H1 (cell line): ENCODE measurements at regions not wholly inside any gene's neighbourhood (a gene's known extent, or its start where the extent isn't known, plus 50 kb on each side); places are given as distances from the start of the nearest gene placed in this dataset.

Experiments
- CTCF ChIA-PET: fragments of 300-600 bp; sonication (Branson Sonifier 250); formaldehyde crosslinking; loops from one replicate; lab custom pipeline; 2021; ENCODE audit not compliant: partially characterized antibody; lab: Charles Lee
- POLR2A ChIA-PET: fragments of 300-600 bp; sonication (Branson Sonifier 250); formaldehyde crosslinking; loops from one replicate; lab custom pipeline; 2021; ENCODE audit warnings: inconsistent platforms; ENCODE audit not compliant: partially characterized antibody; lab: Charles Lee
- DNase-seq, 2 experiments: peaks; one replicate each; pipeline versions ENCODE4 v3.0.0 to v3.0.0-alpha.2; 2010 to 2022; ENCODE audit warnings: low spot score in 2 of 2, low read depth in 1 of 2, mixed read lengths in 1 of 2
- FAIRE-seq: peaks from 2 replicates; lab custom pipeline; 2011; peaks lifted over from hg19 to GRCh38; lab: Jason Lieb, UNC
- H2AFZ ChIP-seq: 2 replicates; pipeline ENCODE4 v1.8.1; 2012; ENCODE audit warnings: low read length, inconsistent platforms
- H2AK5ac ChIP-seq: 2 replicates; pipeline ENCODE4 v1.6.1; 2013; ENCODE audit warnings: low read depth, low read length
- H2BK120ac ChIP-seq: replicated peaks from 2 replicates; pipeline ENCODE3; 2013; ENCODE audit warnings: low read depth, low read length, inconsistent platforms
- H2BK12ac ChIP-seq: 2 replicates; pipeline ENCODE4 v1.6.1; 2013; ENCODE audit warnings: low read depth, low read length
- H2BK15ac ChIP-seq: 2 replicates; pipeline ENCODE4 v1.6.1; 2013; ENCODE audit warnings: low read length
- H2BK20ac ChIP-seq: 2 replicates; pipeline ENCODE4 v1.6.1; 2013; ENCODE audit warnings: low read length
- H2BK5ac ChIP-seq: 2 replicates; pipeline ENCODE4 v1.6.1; 2013; ENCODE audit warnings: low read depth, low read length
- H3K14ac ChIP-seq: 2 replicates; pipeline ENCODE4 v1.6.1; 2013; ENCODE audit warnings: inconsistent platforms; ENCODE audit not compliant: insufficient read length
- H3K18ac ChIP-seq: 2 replicates; pipeline ENCODE4 v1.6.1; 2013; ENCODE audit warnings: low read length; ENCODE audit errors: extremely low read depth
- H3K23ac ChIP-seq: 2 replicates; pipeline ENCODE4 v1.6.1; 2013; ENCODE audit warnings: inconsistent platforms; ENCODE audit not compliant: insufficient read length
- H3K23me2 ChIP-seq: 2 replicates; pipeline ENCODE4 v1.6.1; 2013; ENCODE audit warnings: low read depth, low read length
- H3K27ac ChIP-seq: 2 replicates; pipeline ENCODE4 v1.6.1; 2011; ENCODE audit warnings: low read depth, low read length, inconsistent platforms
- H3K27me3 ChIP-seq, 4 experiments: replicated peaks in 1 of 4; 1 replicate in 1 of 4; 2 replicates in 3 of 4; pipeline versions ENCODE4 v1.6.1 to v1.8.1; 2011 to 2013; ENCODE audit warnings: low read length in 3 of 4, mild to moderate bottlenecking in 3 of 4, inconsistent platforms in 2 of 4, mixed read lengths in 2 of 4, moderate library complexity in 1 of 4; ENCODE audit not compliant: control insufficient read depth in 3 of 4, insufficient read depth in 3 of 4; ENCODE audit errors: extremely low read depth in 1 of 4
- H3K36me3 ChIP-seq, 4 experiments: 2 replicates each; pipeline versions ENCODE4 v1.6.1 to v1.8.1; 2011 to 2013; ENCODE audit warnings: mild to moderate bottlenecking in 4 of 4, low read length in 3 of 4, moderate library complexity in 2 of 4, control low read depth in 1 of 4, inconsistent platforms in 1 of 4; ENCODE audit not compliant: insufficient read depth in 4 of 4, control insufficient read depth in 2 of 4
- H3K4ac ChIP-seq: replicated peaks from 2 replicates; pipeline ENCODE3; 2013; ENCODE audit warnings: low read length, low read depth, mixed read lengths, inconsistent platforms; ENCODE audit not compliant: insufficient read length
- H3K4me1 ChIP-seq, 4 experiments: replicated peaks in 1 of 4; 1 replicate in 1 of 4; 2 replicates in 3 of 4; pipeline versions ENCODE4 v1.6.1 to v1.8.1; 2011 to 2013; ENCODE audit warnings: low read length in 3 of 4, inconsistent platforms in 2 of 4, mixed read lengths in 1 of 4; ENCODE audit not compliant: insufficient read depth in 4 of 4, control insufficient read depth in 3 of 4
- H3K4me2 ChIP-seq, 2 experiments: 2 replicates each; pipeline versions ENCODE4 v1.6.1 to v1.8.1; 2011 to 2013; ENCODE audit warnings: low read depth in 2 of 2, low read length in 2 of 2, control low read depth in 1 of 2, inconsistent platforms in 1 of 2, mild to moderate bottlenecking in 1 of 2; ENCODE audit not compliant: insufficient read depth in 1 of 2
- H3K4me3 ChIP-seq, 4 experiments: fragments of 200-600, 300-600 bp in 1 of 4; sonication (generic), shearing (Covaris generic), sonication (Bioruptor Twin) in 1 of 4; 2 replicates each; pipeline versions ENCODE4 v1.5.1 to v1.8.1; 2011 to 2016; ENCODE audit warnings: low read length in 4 of 4, low read depth in 3 of 4, control low read depth in 2 of 4, inconsistent platforms in 2 of 4, mild to moderate bottlenecking in 2 of 4, mixed read lengths in 1 of 4, moderate library complexity in 1 of 4; ENCODE audit not compliant: insufficient read depth in 2 of 4; ENCODE audit errors: extremely low read depth in 1 of 4
- H3K56ac ChIP-seq: replicated peaks from 2 replicates; pipeline ENCODE3; 2013; ENCODE audit warnings: low read depth, mild to moderate bottlenecking, mixed read lengths, low read length, inconsistent platforms; ENCODE audit not compliant: insufficient read length
- H3K79me1 ChIP-seq: 2 replicates; pipeline ENCODE4 v1.6.1; 2013; ENCODE audit warnings: low read depth, low read length, control low read depth
- H3K79me2 ChIP-seq, 2 experiments: 2 replicates each; pipeline versions ENCODE4 v1.6.1 to v1.8.1; 2012 to 2013; ENCODE audit warnings: low read length in 2 of 2, mild to moderate bottlenecking in 2 of 2, inconsistent platforms in 1 of 2; ENCODE audit not compliant: insufficient read depth in 2 of 2, control insufficient read depth in 1 of 2
- H3K9ac ChIP-seq, 4 experiments: replicated peaks in 1 of 4; 1 replicate in 1 of 4; 2 replicates in 3 of 4; pipeline versions ENCODE4 v1.6.1 to v1.8.1; 2011 to 2013; ENCODE audit warnings: low read depth in 3 of 4, low read length in 3 of 4, control low read depth in 2 of 4, mild to moderate bottlenecking in 2 of 4, moderate library complexity in 2 of 4, inconsistent platforms in 1 of 4; ENCODE audit errors: extremely low read depth in 1 of 4
- H3K9me3 ChIP-seq, 2 experiments: 2 replicates each; pipeline versions ENCODE4 v1.6.1 to v1.8.1; 2012 to 2013; ENCODE audit warnings: mild to moderate bottlenecking in 2 of 2, moderate library complexity in 2 of 2, control low read depth in 1 of 2, inconsistent platforms in 1 of 2, low read depth in 1 of 2, low read length in 1 of 2, mixed read lengths in 1 of 2; ENCODE audit not compliant: insufficient read depth in 2 of 2
- H4K20me1 ChIP-seq, 2 experiments: replicated peaks in 1 of 2; 2 replicates each; pipeline versions ENCODE3 to v1.8.1; 2011 to 2013; ENCODE audit warnings: inconsistent platforms in 2 of 2, low read length in 2 of 2, mild to moderate bottlenecking in 1 of 2; ENCODE audit not compliant: insufficient read depth in 2 of 2, control insufficient read depth in 1 of 2
- H4K5ac ChIP-seq: 2 replicates; pipeline ENCODE4 v1.6.1; 2013; ENCODE audit warnings: low read length, low read depth, mixed read lengths, inconsistent platforms; ENCODE audit not compliant: insufficient read length
- H4K8ac ChIP-seq: 2 replicates; pipeline ENCODE4 v1.8.0; 2013; ENCODE audit warnings: mild to moderate bottlenecking, moderate library complexity, low read length, inconsistent platforms; ENCODE audit not compliant: insufficient read depth; ENCODE audit errors: extremely low read depth
- H4K91ac ChIP-seq: replicated peaks from 2 replicates; pipeline ENCODE3; 2013; ENCODE audit warnings: low read length, mixed read lengths, inconsistent platforms; ENCODE audit not compliant: insufficient read length
- BCL11A ChIP-seq, 2 experiments: IDR thresholded peaks; one replicate each; pipeline ENCODE4 v1.6.1; 2011; ENCODE audit warnings: low read depth in 2 of 2, low read length in 2 of 2, mild to moderate bottlenecking in 2 of 2
- CBX5 ChIP-seq: fragments of 300-800, 300-1000 bp; sonication (generic); IDR thresholded peaks from 2 replicates; pipeline ENCODE4 v1.7.1; 2016; ENCODE audit warnings: antibody characterized with exemption, low read length, low read depth
- CTBP2 ChIP-seq: IDR thresholded peaks from 2 replicates; pipeline ENCODE4 v1.7.0; 2011; ENCODE audit warnings: borderline replicate concordance, mild to moderate bottlenecking, moderate library complexity, mixed read lengths, low read length; ENCODE audit not compliant: insufficient read depth, insufficient read length
- MAX ChIP-seq: IDR thresholded peaks from 2 replicates; pipeline ENCODE4 v1.6.1; 2012; ENCODE audit warnings: inconsistent platforms
- WGBS, 2 experiments: shearing (Covaris generic) in 1 of 2; methylation state at CpG; one replicate each; pipeline versions ENCODE4 v1.1.6 to v1.1.7; 2013 to 2015; ENCODE audit warnings: low lambda C conversion rate in 2 of 2, mixed read lengths in 2 of 2, inconsistent platforms in 1 of 2, low coverage in 1 of 2, missing lambda C conversion rate in 1 of 2; ENCODE audit not compliant: insufficient replicate concordance in 2 of 2, insufficient coverage in 1 of 2, insufficient read length in 1 of 2; ENCODE audit errors: extremely low coverage in 1 of 2, missing lambda C conversion rate in 1 of 2; 5-methylcytosine and 5-hydroxymethylcytosine counted together
- TF ChIP-seq, protein P1 (sequence below): IDR thresholded peaks from 2 replicates; pipeline ENCODE4 v1.6.1; 2012; ENCODE audit warnings: low read length, inconsistent platforms

GRCh38 chr10:85444868-85445267 lies 921.7 kb downstream of the GRID1 start:
- no peak overlapping the region for H4K8ac ChIP-seq
- no peaks in the 10 kb centered on the region for H4K20me1 ChIP-seq
- no peak overlapping the region for H3K56ac ChIP-seq
- H2BK12ac ChIP-seq, result no peak overlapping the region
- no peaks in the 10 kb centered on the region for H3K79me1 ChIP-seq
- CTCF ChIA-PET, result interaction anchor here (0.8 kb wide), 1 partner anchor 34 kb away, joined by 3 read pairs; no protein-coding TSS in a partner anchor
- no peak overlapping the region for H4K5ac ChIP-seq
- H3K23me2 ChIP-seq, result no peaks in the 10 kb centered on the region
- POLR2A ChIA-PET, result no interaction called here
- H3K27me3 ChIP-seq, result peaks cover 0 to under 1% (median 0%) of the 10 kb centered on the region in 4 experiments; a peak in 1 of 7 replicates
- no peak overlapping the region for H3K4me2 ChIP-seq
- no peak overlapping the region for H3K4ac ChIP-seq
- H2BK5ac ChIP-seq, result no peak overlapping the region
- H3K23ac ChIP-seq, result no peak overlapping the region
- no peak overlapping the region for H3K18ac ChIP-seq
- no peak overlapping the region for H2AK5ac ChIP-seq
- H2BK15ac ChIP-seq, result no peak overlapping the region
- no peak overlapping the region for H3K9ac ChIP-seq
- 100% methylated on average over 2 of the region's 2 CpGs; no CpG with 5 or more reads in 1 of the 2 experiments for WGBS, 2 experiments
- no peaks in the 10 kb centered on the region for H3K4me1 ChIP-seq
- FAIRE-seq (no peak), DNase-seq (no peak)
- H2BK20ac ChIP-seq, result no peak overlapping the region
- no peak overlapping the region for H4K91ac ChIP-seq
- no peaks in the 10 kb centered on the region for H3K36me3 ChIP-seq
- H3K4me3 ChIP-seq, result no peak overlapping the region
- no peak overlapping the region for H2BK120ac ChIP-seq
- no peak overlapping the region for H2AFZ ChIP-seq
- H3K79me2 ChIP-seq, result no peaks in the 10 kb centered on the region
- H3K14ac ChIP-seq, result no peak overlapping the region
- H3K9me3 ChIP-seq, result no peaks in the 10 kb centered on the region
- no peak overlapping the region for H3K27ac ChIP-seq
- TF ChIP-seq CBX5, result no peak
- no peak for TF ChIP-seq MAX
- TF ChIP-seq, protein P1, sequence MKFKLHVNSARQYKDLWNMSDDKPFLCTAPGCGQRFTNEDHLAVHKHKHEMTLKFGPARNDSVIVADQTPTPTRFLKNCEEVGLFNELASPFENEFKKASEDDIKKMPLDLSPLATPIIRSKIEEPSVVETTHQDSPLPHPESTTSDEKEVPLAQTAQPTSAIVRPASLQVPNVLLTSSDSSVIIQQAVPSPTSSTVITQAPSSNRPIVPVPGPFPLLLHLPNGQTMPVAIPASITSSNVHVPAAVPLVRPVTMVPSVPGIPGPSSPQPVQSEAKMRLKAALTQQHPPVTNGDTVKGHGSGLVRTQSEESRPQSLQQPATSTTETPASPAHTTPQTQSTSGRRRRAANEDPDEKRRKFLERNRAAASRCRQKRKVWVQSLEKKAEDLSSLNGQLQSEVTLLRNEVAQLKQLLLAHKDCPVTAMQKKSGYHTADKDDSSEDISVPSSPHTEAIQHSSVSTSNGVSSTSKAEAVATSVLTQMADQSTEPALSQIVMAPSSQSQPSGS, result no peak
- no peak for TF ChIP-seq BCL11A (IDR thresholded peaks at IDR 0.05; ENCODE audit: low read depth in 2 of 2, low read length in 2 of 2)
- TF ChIP-seq CTBP2, result no peak
